ENCODE measurements at regions not wholly inside any gene's neighbourhood (a gene's known extent, or its start where the extent isn't known, plus 50 kb on each side); places are given as distances from the start of the nearest gene placed in this dataset.

GRCh38 chr6:156545931-156546330, 231.2 kb upstream of the ARID1B start:
- H3K4me1 ChIP-seq (ENCODE audit: insufficient read depth, low read length, poor library complexity, severe bottlenecking), result no peaks in the 10 kb centered on the region
- POLR2A ChIA-PET, result no interaction called here
- H3K9me3 ChIP-seq (ENCODE audit: low read length), result no peaks in the 10 kb centered on the region
- H3K4me2 ChIP-seq (ENCODE audit: low read length), result no peak overlapping the region
- no peaks in the 10 kb centered on the region for H3K36me3 ChIP-seq (ENCODE audit: insufficient read depth, low read length)
- intact Hi-C loops (cut with micrococcal nuclease; ENCODE audit: unreplicated experiment), result no loop called here
- no peak overlapping the region for H3K27ac ChIP-seq (ENCODE audit: low read depth, low read length, poor library complexity, severe bottlenecking)
- no TSS peak for BruUV-seq (replicated peaks)
- H3K79me2 ChIP-seq (ENCODE audit: insufficient read depth, low read depth, low read length), result no peaks in the 10 kb centered on the region
- CTCF ChIA-PET (ENCODE audit: unreplicated experiment), result no interaction called here
- no peak overlapping the region for H2AFZ ChIP-seq (ENCODE audit: low read length)
- no peak for TF ChIP-seq EZH2phosphoT487 (IDR thresholded peaks at IDR 0.05; ENCODE audit: borderline replicate concordance, low read depth, low read length)
- no peak for TF ChIP-seq CTCF (conservative IDR thresholded peaks at IDR 0.05; ENCODE audit: low read length)
- no peak overlapping the region for H3K4me3 ChIP-seq (ENCODE audit: low read depth, low read length, poor library complexity, severe bottlenecking)
- no peaks in the 10 kb centered on the region for H3K9me2 ChIP-seq (ENCODE audit: insufficient read depth, low read length)
- H4K20me1 ChIP-seq (ENCODE audit: insufficient read depth, low read length), result no peaks in the 10 kb centered on the region
- DNase-seq (ENCODE audit: low spot score), result no peak

GRCh38 chr6:156545021-156545420, 232.2 kb upstream of the ARID1B start:
- Histone ChIP-seq H3K79me2 (ENCODE audit: insufficient read depth, low read depth, low read length) (no peaks in the 10 kb centered on the region), H3K4me2 (ENCODE audit: low read length) (no peak overlapping the region), H3K36me3 (ENCODE audit: insufficient read depth, low read length) (no peaks in the 10 kb centered on the region), H3K27ac (ENCODE audit: low read depth, low read length, poor library complexity, severe bottlenecking) (no peak overlapping the region), H3K9me2 (ENCODE audit: insufficient read depth, low read length) (no peaks in the 10 kb centered on the region), H3K9me3 (ENCODE audit: low read length) (no peaks in the 10 kb centered on the region), H4K20me1 (ENCODE audit: insufficient read depth, low read length) (no peaks in the 10 kb centered on the region), H2AFZ (ENCODE audit: low read length) (no peak overlapping the region), H3K4me1 (ENCODE audit: insufficient read depth, low read length, poor library complexity, severe bottlenecking) (no peaks in the 10 kb centered on the region), H3K4me3 (ENCODE audit: low read depth, low read length, poor library complexity, severe bottlenecking) (no peak overlapping the region)
- CTCF ChIA-PET (ENCODE audit: unreplicated experiment), result no interaction called here
- POLR2A ChIA-PET, result no interaction called here
- BruUV-seq (replicated peaks), result no TSS peak
- intact Hi-C loops (cut with micrococcal nuclease; ENCODE audit: unreplicated experiment), result no loop called here
- no peak for DNase-seq (ENCODE audit: low spot score)
- TF ChIP-seq EZH2phosphoT487 (IDR thresholded peaks at IDR 0.05; ENCODE audit: borderline replicate concordance, low read depth, low read length) (no peak), CTCF (conservative IDR thresholded peaks at IDR 0.05; ENCODE audit: low read length) (no peak)

- H3K9me2 ChIP-seq (ENCODE audit: insufficient read depth, low read length), result no peaks in the 10 kb centered on the region
- DNase-seq (ENCODE audit: low spot score), result no peak
- no peaks in the 10 kb centered on the region for H3K79me2 ChIP-seq (ENCODE audit: insufficient read depth, low read depth, low read length)
- intact Hi-C loops (cut with micrococcal nuclease; ENCODE audit: unreplicated experiment), result no loop called here
- no peak for TF ChIP-seq CTCF (conservative IDR thresholded peaks at IDR 0.05; ENCODE audit: low read length)
- TF ChIP-seq EZH2phosphoT487 (IDR thresholded peaks at IDR 0.05; ENCODE audit: borderline replicate concordance, low read depth, low read length), result no peak
- no peaks in the 10 kb centered on the region for H3K9me3 ChIP-seq (ENCODE audit: low read length)
- H3K4me3 ChIP-seq (ENCODE audit: low read depth, low read length, poor library complexity, severe bottlenecking), result no peak overlapping the region
- no TSS peak for BruUV-seq (replicated peaks)
- ChIA-PET CTCF (ENCODE audit: unreplicated experiment) (no interaction called here), POLR2A (no interaction called here)
- no peak overlapping the region for H2AFZ ChIP-seq (ENCODE audit: low read length)
- H3K4me1 ChIP-seq (ENCODE audit: insufficient read depth, low read length, poor library complexity, severe bottlenecking), result no peaks in the 10 kb centered on the region
- no peak overlapping the region for H3K27ac ChIP-seq (ENCODE audit: low read depth, low read length, poor library complexity, severe bottlenecking)
- no peaks in the 10 kb centered on the region for H3K36me3 ChIP-seq (ENCODE audit: insufficient read depth, low read length)
- H3K4me2 ChIP-seq (ENCODE audit: low read length), result no peak overlapping the region
- no peaks in the 10 kb centered on the region for H4K20me1 ChIP-seq (ENCODE audit: insufficient read depth, low read length)
Measured at GRCh38 chr6:156544046-156544445, 233.1 kb upstream of the ARID1B start.

All from OCI-LY7 (cell line).